Epithelial cell of esophagus (primary cell): ENCODE measurements at regions not wholly inside any gene's neighbourhood (a gene's known extent, or its start where the extent isn't known, plus 50 kb on each side); places are given as distances from the start of the nearest gene placed in this dataset.

Source experiments
- DNase-seq: peaks from one replicate; pipeline ENCODE4 v3.0.0; 2010; ENCODE audit warnings: low read depth
- H3K4me3 ChIP-seq: 2 replicates; pipeline ENCODE4 v1.5.1; 2011; ENCODE audit warnings: mild to moderate bottlenecking, low read length, control low read depth
- TF ChIP-seq, protein P1 (sequence below): IDR thresholded peaks from 2 replicates; pipeline ENCODE4 v1.5.1; 2011; ENCODE audit warnings: low read depth, mild to moderate bottlenecking, low read length, control low read depth, inconsistent platforms; ENCODE audit not compliant: insufficient read depth; ENCODE audit errors: missing control alignments

DNA sequence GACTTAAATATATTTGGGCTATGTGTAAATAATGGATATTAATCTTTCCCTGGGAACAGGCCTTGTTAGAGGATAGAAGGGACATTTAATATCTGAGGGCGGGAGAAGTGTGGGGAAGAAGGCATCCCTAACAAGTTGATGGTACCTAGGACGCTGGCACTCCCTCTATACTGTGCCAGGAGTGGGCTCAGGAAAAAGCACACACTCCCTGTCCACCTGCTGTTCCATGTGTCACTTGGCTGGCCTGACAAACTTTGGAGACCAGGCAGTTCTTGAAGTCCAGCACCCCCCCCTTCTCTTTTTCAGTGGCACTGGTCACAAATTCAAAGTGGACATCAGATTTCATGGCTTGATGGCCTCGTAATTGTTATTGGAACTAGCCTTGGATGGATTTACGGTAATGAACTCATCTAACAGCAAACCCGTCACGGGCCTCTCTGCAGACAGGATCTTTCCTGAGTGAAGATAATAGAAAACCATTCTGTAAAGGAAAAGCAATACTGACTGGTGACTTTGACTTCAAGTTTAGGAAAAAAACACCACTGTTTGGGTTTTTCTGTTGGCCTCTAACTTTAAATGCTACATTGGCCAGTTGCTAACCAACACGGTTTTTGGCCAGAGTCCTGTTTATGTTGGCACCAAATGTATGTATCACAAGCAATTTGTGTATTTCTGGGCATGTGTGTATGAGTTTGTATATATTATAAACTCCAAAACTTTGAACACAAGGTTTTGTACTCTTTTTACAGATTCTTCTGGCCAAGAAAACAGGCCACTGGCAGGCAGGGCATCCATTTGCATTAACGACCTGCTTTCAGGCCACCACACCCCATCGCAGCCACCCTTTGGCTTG lies 552.6 kb downstream of the CCDC171 start:
- no peak for DNase-seq
- TF ChIP-seq, protein P1, sequence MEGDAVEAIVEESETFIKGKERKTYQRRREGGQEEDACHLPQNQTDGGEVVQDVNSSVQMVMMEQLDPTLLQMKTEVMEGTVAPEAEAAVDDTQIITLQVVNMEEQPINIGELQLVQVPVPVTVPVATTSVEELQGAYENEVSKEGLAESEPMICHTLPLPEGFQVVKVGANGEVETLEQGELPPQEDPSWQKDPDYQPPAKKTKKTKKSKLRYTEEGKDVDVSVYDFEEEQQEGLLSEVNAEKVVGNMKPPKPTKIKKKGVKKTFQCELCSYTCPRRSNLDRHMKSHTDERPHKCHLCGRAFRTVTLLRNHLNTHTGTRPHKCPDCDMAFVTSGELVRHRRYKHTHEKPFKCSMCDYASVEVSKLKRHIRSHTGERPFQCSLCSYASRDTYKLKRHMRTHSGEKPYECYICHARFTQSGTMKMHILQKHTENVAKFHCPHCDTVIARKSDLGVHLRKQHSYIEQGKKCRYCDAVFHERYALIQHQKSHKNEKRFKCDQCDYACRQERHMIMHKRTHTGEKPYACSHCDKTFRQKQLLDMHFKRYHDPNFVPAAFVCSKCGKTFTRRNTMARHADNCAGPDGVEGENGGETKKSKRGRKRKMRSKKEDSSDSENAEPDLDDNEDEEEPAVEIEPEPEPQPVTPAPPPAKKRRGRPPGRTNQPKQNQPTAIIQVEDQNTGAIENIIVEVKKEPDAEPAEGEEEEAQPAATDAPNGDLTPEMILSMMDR: no peak
- no peak overlapping the region for H3K4me3 ChIP-seq

DNA sequence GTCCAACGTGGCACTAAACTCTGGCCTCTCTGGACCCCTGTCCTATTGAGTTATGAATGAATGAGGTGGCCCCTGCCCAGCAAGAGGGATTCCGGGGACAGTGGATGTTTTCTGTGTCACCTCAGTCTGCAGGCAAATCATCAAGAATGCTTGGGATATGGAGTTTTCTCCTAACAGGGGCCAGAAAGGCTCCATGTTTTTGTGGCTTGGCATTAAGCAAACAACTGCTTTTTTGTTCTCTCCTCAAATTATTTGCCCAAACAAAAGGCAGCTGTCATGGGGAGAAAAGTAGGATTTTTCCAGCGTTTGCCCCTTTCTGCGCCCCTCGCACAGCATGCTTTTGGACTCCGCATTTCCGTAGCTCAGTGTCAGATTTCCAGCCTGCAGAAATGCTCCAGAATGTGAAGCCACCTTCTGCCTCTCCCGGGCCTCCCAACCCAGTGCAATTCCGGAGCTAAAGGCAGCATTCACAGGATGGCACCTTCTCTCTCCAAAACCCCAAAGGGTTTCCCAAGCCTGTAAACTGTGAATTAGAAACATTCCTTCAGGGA lies 553.3 kb downstream of the CCDC171 start:
- TF ChIP-seq, protein P1: no peak
- DNase-seq: no peak
- H3K4me3 ChIP-seq: no peak overlapping the region

DNA sequence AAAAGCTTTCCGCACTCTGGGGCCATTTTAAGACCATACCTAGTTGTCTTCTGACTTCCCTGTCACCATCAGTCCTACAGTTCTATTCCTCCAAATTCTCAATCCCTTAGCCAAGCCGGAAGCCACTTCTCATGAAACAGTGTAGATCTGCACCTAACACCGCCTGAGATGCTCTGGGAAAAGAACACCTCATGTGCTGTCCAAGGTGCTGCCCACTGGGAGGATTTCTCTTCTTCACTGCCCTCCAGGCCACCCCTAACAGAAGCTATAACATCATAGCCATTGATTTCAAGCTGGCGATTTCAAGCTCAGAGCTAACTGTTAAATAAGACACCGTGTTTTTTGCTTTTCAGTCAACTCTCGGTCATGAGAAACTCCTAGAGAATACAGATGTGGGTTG lies 559.3 kb downstream of the CCDC171 start:
- no peak overlapping the region for H3K4me3 ChIP-seq
- peak; percentile 19 for DNase-seq
- TF ChIP-seq, protein P1: no peak

DNA sequence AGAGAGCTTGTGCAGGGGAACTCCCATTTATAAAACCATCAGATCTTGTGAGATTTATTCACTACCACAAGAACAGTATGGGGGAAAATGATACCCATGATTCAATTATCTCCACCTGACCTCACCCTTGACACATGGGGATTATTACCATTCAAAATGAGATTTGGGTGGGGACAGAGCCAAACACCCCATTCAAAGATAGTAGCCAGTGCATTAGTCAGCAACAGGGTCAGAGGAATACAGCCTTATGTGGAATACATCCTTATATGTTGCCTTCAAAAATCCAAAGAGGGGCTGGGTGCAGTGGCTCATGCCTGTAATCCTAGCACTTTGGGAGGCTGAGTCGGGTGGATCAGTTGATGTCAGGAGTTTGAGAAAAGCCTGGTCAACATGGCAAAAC lies 563.2 kb downstream of the CCDC171 start:
- H3K4me3 ChIP-seq: no peak overlapping the region
- DNase-seq: no peak
- TF ChIP-seq, protein P1: no peak

DNA sequence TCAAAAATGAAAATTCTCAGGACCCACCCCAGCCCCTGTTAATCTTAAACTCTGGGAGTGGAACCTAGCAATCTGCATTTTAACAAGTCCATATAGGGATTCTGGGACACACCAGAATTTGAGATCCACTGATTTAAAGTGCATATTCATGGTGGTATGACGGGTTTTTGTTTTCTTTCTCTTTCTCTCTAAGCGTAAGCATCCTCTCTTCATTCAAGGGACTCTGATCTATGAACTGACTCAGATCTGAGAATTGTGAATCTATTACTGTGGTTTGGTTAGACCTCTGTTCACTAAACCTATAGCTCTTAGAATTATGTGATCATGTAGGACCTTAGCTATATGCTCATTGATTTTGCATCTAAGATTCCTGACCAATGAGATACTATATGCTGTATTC lies 565.2 kb downstream of the CCDC171 start:
- DNase-seq: no peak
- H3K4me3 ChIP-seq: no peak overlapping the region
- TF ChIP-seq, protein P1: no peak

DNA sequence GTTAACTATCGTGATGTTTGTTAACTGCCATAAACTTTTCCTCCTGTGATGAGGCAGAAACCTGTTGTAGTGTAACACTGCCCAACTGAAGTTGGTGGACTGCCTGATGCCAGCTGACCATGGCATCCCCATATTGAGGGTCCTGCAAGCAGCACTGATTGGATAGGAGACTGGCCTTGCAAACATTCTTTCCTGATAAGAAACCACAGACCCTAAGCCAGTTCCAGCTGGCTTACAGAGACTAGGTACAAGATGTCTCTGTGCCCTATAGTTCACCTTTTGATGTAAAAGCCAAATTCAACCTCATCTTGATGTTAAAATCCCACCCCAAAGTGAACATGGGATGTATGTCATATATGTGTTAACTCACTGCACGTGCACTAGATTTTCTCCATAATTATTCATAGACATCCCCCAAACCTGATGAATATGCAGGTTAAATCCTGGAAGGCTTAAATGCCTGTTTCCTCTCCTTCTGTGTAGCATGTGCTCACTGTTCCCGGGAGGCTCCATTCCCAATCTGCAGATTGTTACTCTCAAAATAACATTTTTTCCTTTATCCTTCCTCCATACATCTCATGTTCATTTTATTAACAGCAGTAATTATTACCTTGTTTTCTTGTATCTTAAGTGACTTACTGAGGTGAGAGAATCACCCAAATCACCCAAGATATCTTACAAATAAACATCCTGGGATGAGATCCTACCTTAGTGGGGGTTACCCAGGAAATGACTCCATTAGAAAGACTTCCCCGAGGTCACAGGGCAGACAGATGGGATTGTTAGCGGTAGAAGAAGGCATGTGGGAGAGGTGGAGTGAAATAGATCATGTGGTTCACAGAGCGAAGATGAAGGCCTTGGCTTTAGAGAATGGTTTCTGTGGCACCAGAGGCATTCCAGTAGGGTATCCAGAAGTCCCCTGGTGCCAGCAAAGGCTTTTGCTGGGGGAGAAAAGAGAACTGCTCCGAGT lies 566.7 kb downstream of the CCDC171 start:
- DNase-seq: peak; percentile 46
- H3K4me3 ChIP-seq: no peak overlapping the region

More for the DNA sequence above, 566.7 kb downstream of the CCDC171 start:
- TF ChIP-seq, protein P1: no peak
